GM12892 (cell line): ENCODE measurements at regions not wholly inside any gene's neighbourhood (a gene's known extent, or its start where the extent isn't known, plus 50 kb on each side); places are given as distances from the start of the nearest gene placed in this dataset.

Experiments
- POLR2A ChIP-seq: IDR thresholded peaks from 2 replicates; pipeline ENCODE4 v1.6.1; 2011; ENCODE audit warnings: low read depth, low read length, control low read depth
- POLR2AphosphoS5 ChIP-seq: IDR thresholded peaks from 2 replicates; pipeline ENCODE4 v1.6.1; 2011; ENCODE audit warnings: low read depth, low read length, control low read depth
- TAF1 ChIP-seq: IDR thresholded peaks from 2 replicates; pipeline ENCODE4 v1.6.1; 2011; ENCODE audit warnings: low read depth, mild to moderate bottlenecking, control low read depth, low read length, borderline replicate concordance

- TF ChIP-seq POLR2AphosphoS5 (no peak), POLR2A (no peak), TAF1 (no peak)
Observed at GRCh38 chr1:109816175-109816811, 52.6 kb upstream of the EPS8L3 start.
